CD4-positive, alpha-beta T cell (primary cell): ENCODE measurements at regions not wholly inside any gene's neighbourhood (a gene's known extent, or its start where the extent isn't known, plus 50 kb on each side); places are given as distances from the start of the nearest gene placed in this dataset.

ENCODE experiments used
- ATAC-seq: fragments of 200-7000 bp; cut with Tn5 transposase; one replicate; pipeline ENCODE4 v1.10.0; 2022; ENCODE audit warnings: mild to moderate bottlenecking; ENCODE audit not compliant: poor library complexity
- CTCF ChIA-PET: fragments of 350-600 bp; sonication (Branson Sonifier 250); formaldehyde crosslinking; loops from one replicate; lab custom pipeline; 2021; ENCODE audit warnings: antibody characterized with exemption, inconsistent platforms; lab: Charles Lee
- POLR2A ChIA-PET: fragments of 350-600 bp; sonication (Branson Sonifier 250); formaldehyde crosslinking; loops from one replicate; lab custom pipeline; 2021; ENCODE audit warnings: antibody characterized with exemption, inconsistent platforms; lab: Charles Lee
- DNase-seq, 14 experiments: peaks; one replicate each; pipeline ENCODE4 v3.0.0-alpha.2; 2013 to 2020; ENCODE audit warnings: mixed read lengths in 2 of 14
- H3K27ac ChIP-seq, 2 donors: one replicate each; pipeline versions ENCODE4 v1.5.1 to v1.7.0; 2013; ENCODE audit warnings: low read length in 2 of 2, low read depth in 1 of 2, mild to moderate bottlenecking in 1 of 2
- H3K27me3 ChIP-seq, 2 experiments: 1 replicate in 1 of 2; 2 replicates in 1 of 2; pipeline versions ENCODE4 v1.6.1 to v1.7.0; 2013; ENCODE audit warnings: low read length in 2 of 2, control low read depth in 1 of 2, mild to moderate bottlenecking in 1 of 2, moderate library complexity in 1 of 2; ENCODE audit not compliant: insufficient read depth in 2 of 2, control insufficient read depth in 1 of 2
- H3K36me3 ChIP-seq: one replicate; pipeline ENCODE4 v1.6.1; 2013; ENCODE audit warnings: low read length, control low read depth; ENCODE audit not compliant: insufficient read depth
- H3K4me1 ChIP-seq: one replicate; pipeline ENCODE4 v1.6.1; 2013; ENCODE audit warnings: low read length, control low read depth; ENCODE audit not compliant: insufficient read depth
- H3K4me3 ChIP-seq: one replicate; pipeline ENCODE4 v1.5.1; 2013; ENCODE audit warnings: mild to moderate bottlenecking, low read length, moderate library complexity
- H3K9me3 ChIP-seq, 2 experiments: 1 replicate in 1 of 2; 2 replicates in 1 of 2; pipeline versions ENCODE4 v1.6.1 to v1.7.0; 2013; ENCODE audit warnings: low read length in 2 of 2, mild to moderate bottlenecking in 2 of 2, control low read depth in 1 of 2, moderate library complexity in 1 of 2; ENCODE audit not compliant: control insufficient read depth in 1 of 2, insufficient read depth in 1 of 2
- H3K27ac Mint-ChIP-seq: one replicate; pipeline ENCODE4 v1.8.0; 2020; ENCODE audit warnings: mixed read lengths
- H3K27me3 Mint-ChIP-seq: one replicate; pipeline ENCODE4 v1.8.0; 2021; ENCODE audit warnings: mixed read lengths
- H3K36me3 Mint-ChIP-seq: one replicate; pipeline ENCODE4 v1.8.0; 2021; ENCODE audit warnings: low read depth, mixed read lengths
- H3K4me1 Mint-ChIP-seq: one replicate; pipeline ENCODE4 v1.8.0; 2021; ENCODE audit warnings: low read depth, mixed read lengths
- H3K4me3 Mint-ChIP-seq: one replicate; pipeline ENCODE4 v1.8.0; 2020; ENCODE audit warnings: mild to moderate bottlenecking, mixed read lengths
- H3K9me3 Mint-ChIP-seq: one replicate; pipeline ENCODE4 v1.8.0; 2020; ENCODE audit warnings: mixed read lengths
- intact Hi-C, 2 experiments: fragments of 100-400 bp; cut with DNase I in 1 of 2; cut with micrococcal nuclease in 1 of 2; formaldehyde crosslinking; loops; one replicate each; pipeline versions ENCODE4 v1.15.1 to v1.9.0; 2023 to 2025; cut with DNase I, micrococcal nuclease
- TF ChIP-seq, protein P1 (sequence below): fragments of 200-600 bp; IDR thresholded peaks from one replicate; pipeline ENCODE4 v1.8.0; 2022; ENCODE audit warnings: antibody characterized with exemption, mild to moderate bottlenecking

DNA sequence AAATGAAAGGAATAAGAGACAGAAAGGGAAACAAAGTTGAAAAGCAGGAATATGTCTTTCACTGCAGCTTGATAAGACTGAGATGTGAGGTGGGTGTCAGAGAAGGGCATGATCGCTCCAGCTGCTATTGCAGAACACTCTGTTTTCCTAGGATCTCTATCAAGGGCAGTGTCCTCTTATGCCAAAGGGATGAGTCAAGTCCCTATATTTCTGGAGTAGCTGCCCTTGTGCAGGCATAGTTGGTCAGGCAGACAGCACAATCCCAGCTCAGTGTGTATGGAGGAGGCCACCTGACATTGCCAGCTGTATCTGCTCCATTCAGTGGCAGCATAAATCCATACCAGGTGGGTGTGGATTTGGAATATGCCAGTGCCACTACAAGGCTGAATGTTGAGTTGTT is 101.6 kb downstream of the DAD1 start:
- ChIA-PET CTCF (interaction anchor here (1.5 kb wide), 1 partner anchor 83 kb away, joined by 3 read pairs; no protein-coding TSS in a partner anchor), POLR2A (interaction anchor here (0.6 to 7.0 kb wide), 6 partner anchors 11 to 487 kb away, joined by 4 to 41 read pairs (median 4); no protein-coding TSS in a partner anchor)
- peaks cover 35% of the 10 kb centered on the region for H3K4me1 Mint-ChIP-seq
- no peaks in the 10 kb centered on the region for H3K36me3 ChIP-seq
- H3K9me3 Mint-ChIP-seq, result no peaks in the 10 kb centered on the region
- H3K27ac Mint-ChIP-seq, result peak overlapping the region; percentile 93
- TF ChIP-seq, protein P1, sequence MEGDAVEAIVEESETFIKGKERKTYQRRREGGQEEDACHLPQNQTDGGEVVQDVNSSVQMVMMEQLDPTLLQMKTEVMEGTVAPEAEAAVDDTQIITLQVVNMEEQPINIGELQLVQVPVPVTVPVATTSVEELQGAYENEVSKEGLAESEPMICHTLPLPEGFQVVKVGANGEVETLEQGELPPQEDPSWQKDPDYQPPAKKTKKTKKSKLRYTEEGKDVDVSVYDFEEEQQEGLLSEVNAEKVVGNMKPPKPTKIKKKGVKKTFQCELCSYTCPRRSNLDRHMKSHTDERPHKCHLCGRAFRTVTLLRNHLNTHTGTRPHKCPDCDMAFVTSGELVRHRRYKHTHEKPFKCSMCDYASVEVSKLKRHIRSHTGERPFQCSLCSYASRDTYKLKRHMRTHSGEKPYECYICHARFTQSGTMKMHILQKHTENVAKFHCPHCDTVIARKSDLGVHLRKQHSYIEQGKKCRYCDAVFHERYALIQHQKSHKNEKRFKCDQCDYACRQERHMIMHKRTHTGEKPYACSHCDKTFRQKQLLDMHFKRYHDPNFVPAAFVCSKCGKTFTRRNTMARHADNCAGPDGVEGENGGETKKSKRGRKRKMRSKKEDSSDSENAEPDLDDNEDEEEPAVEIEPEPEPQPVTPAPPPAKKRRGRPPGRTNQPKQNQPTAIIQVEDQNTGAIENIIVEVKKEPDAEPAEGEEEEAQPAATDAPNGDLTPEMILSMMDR, result no peak
- peaks cover 3% of the 10 kb centered on the region for H3K4me1 ChIP-seq
- peak overlapping the region in 1 of 2 donors; percentile 50 for H3K27ac ChIP-seq
- no peaks in the 10 kb centered on the region for H3K27me3 Mint-ChIP-seq
- H3K27me3 ChIP-seq, result no peaks in the 10 kb centered on the region
- intact Hi-C loops, result no loop called here
- DNase-seq (no peak), ATAC-seq (no peak)
- H3K9me3 ChIP-seq, result no peaks in the 10 kb centered on the region
- peak overlapping the region; percentile 55 for H3K4me3 ChIP-seq
- peaks cover 71% of the 10 kb centered on the region for H3K36me3 Mint-ChIP-seq
- peak overlapping the region; percentile 81 for H3K4me3 Mint-ChIP-seq

DNA sequence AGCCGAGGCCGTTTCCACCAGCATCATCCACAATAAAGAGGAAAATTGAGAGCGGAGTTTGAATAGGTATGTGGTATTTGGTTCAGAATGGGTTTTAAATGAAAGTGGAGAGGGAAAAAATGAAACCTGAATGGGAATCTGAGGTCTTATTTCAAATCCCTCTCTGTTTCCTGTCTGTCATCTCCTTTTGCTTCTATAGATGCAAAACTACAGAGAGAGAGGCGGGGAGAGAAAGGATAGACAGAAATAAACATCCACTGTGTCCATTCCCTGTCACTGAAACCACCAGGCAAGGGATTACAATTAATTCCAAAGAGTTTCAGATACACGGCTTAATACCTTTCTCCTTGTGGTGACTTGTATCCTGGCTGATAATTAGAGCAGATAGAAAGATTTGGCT is 102.3 kb downstream of the DAD1 start:
- Mint-ChIP-seq H3K36me3 (peaks cover 64% of the 10 kb centered on the region), H3K9me3 (no peaks in the 10 kb centered on the region), H3K27me3 (no peaks in the 10 kb centered on the region), H3K4me3 (peak overlapping the region; percentile 81), H3K27ac (peak overlapping the region; percentile 93), H3K4me1 (peaks cover 28% of the 10 kb centered on the region)
- Histone ChIP-seq H3K27me3 (no peaks in the 10 kb centered on the region), H3K4me1 (peaks cover 3% of the 10 kb centered on the region), H3K27ac (peak overlapping the region; percentile 15 to 50), H3K9me3 (no peaks in the 10 kb centered on the region), H3K4me3 (peak overlapping the region; percentile 55), H3K36me3 (no peaks in the 10 kb centered on the region)
- TF ChIP-seq, protein P1, result no peak
- ATAC-seq (no peak), DNase-seq (no peak)
- ChIA-PET POLR2A (interaction anchor here (1.5 to 2.8 kb wide), 3 partner anchors 12 to 69 kb away, joined by 4 to 11 read pairs (median 6); no protein-coding TSS in a partner anchor), CTCF (interaction anchor here (1.5 kb wide), 1 partner anchor 84 kb away, joined by 3 read pairs; no protein-coding TSS in a partner anchor)
- intact Hi-C loops, result no loop called here

DNA sequence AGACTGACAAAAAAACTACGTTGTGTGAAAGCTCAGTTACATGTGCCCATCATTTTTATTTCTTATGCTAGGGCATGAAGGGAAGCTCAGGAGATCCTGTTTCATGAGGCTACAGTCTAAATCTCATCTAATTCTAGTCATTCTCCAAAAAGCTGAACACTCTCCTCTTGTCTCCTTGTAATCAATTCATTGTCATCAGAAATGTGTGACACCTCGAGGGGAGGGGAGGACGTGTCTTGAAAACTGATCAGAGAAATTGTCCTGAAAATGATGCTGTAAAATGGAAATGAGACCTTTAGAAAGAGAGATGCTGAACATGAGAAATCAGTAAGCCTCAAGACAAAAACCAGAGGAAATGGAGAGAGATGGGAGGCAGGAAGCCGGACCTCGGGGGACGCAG is 103.4 kb downstream of the DAD1 start:
- Mint-ChIP-seq H3K4me3 (peak overlapping the region; percentile 88), H3K36me3 (peaks cover 60% of the 10 kb centered on the region), H3K27ac (peak overlapping the region; percentile 93), H3K4me1 (peaks cover 20% of the 10 kb centered on the region), H3K27me3 (no peaks in the 10 kb centered on the region), H3K9me3 (no peaks in the 10 kb centered on the region)
- Histone ChIP-seq H3K27me3 (no peaks in the 10 kb centered on the region), H3K4me3 (peak overlapping the region; percentile 55), H3K4me1 (peaks cover 3% of the 10 kb centered on the region), H3K27ac (peak overlapping the region in 1 of 2 donors; percentile 41), H3K9me3 (no peaks in the 10 kb centered on the region), H3K36me3 (no peaks in the 10 kb centered on the region)
- ChIA-PET CTCF (no interaction called here), POLR2A (interaction anchor here (0.7 to 2.8 kb wide), 3 partner anchors 16 to 70 kb away, joined by 3 to 11 read pairs (median 6); no protein-coding TSS in a partner anchor)
- no peak for DNase-seq
- no peak for ATAC-seq
- TF ChIP-seq, protein P1, result no peak
- intact Hi-C loops, result no loop called here
